HL-60 (cell line): ENCODE measurements at regions not wholly inside any gene's neighbourhood (a gene's known extent, or its start where the extent isn't known, plus 50 kb on each side); places are given as distances from the start of the nearest gene placed in this dataset.

Experiments
- DNase-seq, 2 experiments: peaks; one replicate each; pipeline ENCODE4 v3.0.0-alpha.2; 2010 to 2020; ENCODE audit warnings: low read depth in 1 of 2, low spot score in 1 of 2
- H3K27ac ChIP-seq: fragments of 250-450 bp; sonication (Bioruptor Pico); replicated peaks from 2 replicates; pipeline ENCODE4 v1.5.1; 2020; ENCODE audit warnings: mild to moderate bottlenecking, moderate library complexity
- H3K27me3 ChIP-seq: fragments of 250-450 bp; sonication (Bioruptor Pico); 2 replicates; pipeline ENCODE4 v1.5.1; 2021; ENCODE audit warnings: mild to moderate bottlenecking, moderate library complexity; ENCODE audit not compliant: insufficient read depth, poor library complexity, severe bottlenecking
- H3K4me3 ChIP-seq: replicated peaks from 2 replicates; pipeline ENCODE4 v1.5.1; 2011; ENCODE audit warnings: mild to moderate bottlenecking, control low read depth, low read length; ENCODE audit not compliant: insufficient read depth
- CTCF ChIP-seq: IDR thresholded peaks from one replicate; pipeline ENCODE4 v1.5.1; 2011; ENCODE audit warnings: low read length, control low read depth, inconsistent platforms; ENCODE audit not compliant: insufficient read depth
- GABPA ChIP-seq: IDR thresholded peaks from 2 replicates; pipeline ENCODE4 v1.6.1; 2012; ENCODE audit warnings: low read depth
- POLR2AphosphoS5 ChIP-seq: IDR thresholded peaks from 2 replicates; pipeline ENCODE4 v1.6.1; 2012; ENCODE audit warnings: low read depth
- REST ChIP-seq: IDR thresholded peaks from 2 replicates; pipeline ENCODE4 v1.6.1; 2012; ENCODE audit warnings: low read depth; ENCODE audit not compliant: insufficient replicate concordance
- SPI1 ChIP-seq: IDR thresholded peaks from 2 replicates; pipeline ENCODE4 v1.6.1; 2012; ENCODE audit warnings: low read depth, mild to moderate bottlenecking, borderline replicate concordance

GRCh38 chr5:174834081-174834480, 109.7 kb downstream of the MSX2 start:
- peaks cover 2% of the 10 kb centered on the region for H3K27me3 ChIP-seq
- DNase-seq = no peak
- no peak overlapping the region for H3K27ac ChIP-seq
- H3K4me3 ChIP-seq = no peak overlapping the region
- TF ChIP-seq REST (no peak), CTCF (no peak), GABPA (no peak), POLR2AphosphoS5 (no peak), SPI1 (no peak)

GRCh38 chr5:174832811-174833210, 108.4 kb downstream of the MSX2 start:
- no peak for TF ChIP-seq GABPA
- no peak for DNase-seq
- no peak overlapping the region for H3K27ac ChIP-seq
- H3K27me3 ChIP-seq = peaks cover 2% of the 10 kb centered on the region
- H3K4me3 ChIP-seq = no peak overlapping the region

- no peak for DNase-seq
- Histone ChIP-seq H3K27me3 (peaks cover 2% of the 10 kb centered on the region), H3K27ac (no peak overlapping the region), H3K4me3 (no peak overlapping the region)
- no peak for TF ChIP-seq SPI1
- no peak for TF ChIP-seq POLR2AphosphoS5
- TF ChIP-seq REST = no peak
- no peak for TF ChIP-seq CTCF
- TF ChIP-seq GABPA = no peak
These were observed 107.6 kb downstream of the MSX2 start for GRCh38 chr5:174832025-174832424.

GRCh38 chr5:174831031-174831660, 106.8 kb downstream of the MSX2 start:
- no peak for TF ChIP-seq CTCF
- TF ChIP-seq GABPA = no peak
- no peak for TF ChIP-seq REST
- TF ChIP-seq POLR2AphosphoS5 = no peak
- no peak for TF ChIP-seq SPI1
- no peak for DNase-seq
- H3K4me3 ChIP-seq = no peak overlapping the region
- H3K27ac ChIP-seq = no peak overlapping the region
- H3K27me3 ChIP-seq = peaks cover 2% of the 10 kb centered on the region
